MM.1S (cell line): ENCODE measurements at regions not wholly inside any gene's neighbourhood (a gene's known extent, or its start where the extent isn't known, plus 50 kb on each side); places are given as distances from the start of the nearest gene placed in this dataset.

ENCODE experiments used
- DNase-seq: peaks from one replicate; pipeline ENCODE4 v3.0.0-alpha.2; 2015
- H2AFZ ChIP-seq: fragments of 300-600 bp; sonication (generic); 2 replicates; pipeline ENCODE4 v1.6.0; 2016; ENCODE audit warnings: antibody characterized with exemption, low read length
- H3F3A ChIP-seq: fragments of 300-600 bp; sonication (generic); 2 replicates; pipeline ENCODE4 v1.6.1; 2016; ENCODE audit warnings: mild to moderate bottlenecking, antibody characterized with exemption, low read length, moderate library complexity, mixed read lengths; ENCODE audit not compliant: insufficient read depth
- H3K27ac ChIP-seq: fragments of 300-600 bp; sonication (generic); 2 replicates; pipeline ENCODE4 v1.5.1; 2016; ENCODE audit warnings: mild to moderate bottlenecking, low read length
- H3K27me3 ChIP-seq: fragments of 300-600 bp; sonication (generic); replicated peaks from 2 replicates; pipeline ENCODE4 v1.6.0; 2016; ENCODE audit warnings: low read length; ENCODE audit not compliant: insufficient read depth
- H3K36me3 ChIP-seq: fragments of 300-600 bp; sonication (generic); replicated peaks from 2 replicates; pipeline ENCODE4 v1.6.1; 2016; ENCODE audit warnings: mild to moderate bottlenecking, low read length, mixed read lengths; ENCODE audit not compliant: insufficient read depth
- H3K4me1 ChIP-seq: fragments of 300-600 bp; sonication (generic); 2 replicates; pipeline ENCODE4 v1.6.1; 2016; ENCODE audit warnings: low read length, mixed read lengths
- H3K4me2 ChIP-seq: fragments of 300-600 bp; sonication (generic); 2 replicates; pipeline ENCODE4 v1.6.0; 2016; ENCODE audit warnings: low read depth, low read length
- H3K4me3 ChIP-seq: fragments of 300-600 bp; sonication (generic); 2 replicates; pipeline ENCODE4 v1.5.1; 2016; ENCODE audit warnings: low read length, mixed read lengths
- H3K79me2 ChIP-seq: fragments of 300-600 bp; sonication (generic); 2 replicates; pipeline ENCODE4 v1.6.1; 2016; ENCODE audit warnings: mixed run types, low read length, mixed read lengths
- H3K9ac ChIP-seq: fragments of 300-600 bp; sonication (generic); 2 replicates; pipeline ENCODE4 v1.6.1; 2016; ENCODE audit warnings: low read length, mixed read lengths
- H3K9me2 ChIP-seq: fragments of 300-600 bp; sonication (generic); replicated peaks from 2 replicates; pipeline ENCODE4 v1.6.1; 2016; ENCODE audit warnings: mild to moderate bottlenecking, low read length, mixed read lengths; ENCODE audit not compliant: insufficient read depth
- H3K9me3 ChIP-seq: fragments of 300-600 bp; sonication (generic); replicated peaks from 2 replicates; pipeline ENCODE4 v1.6.1; 2016; ENCODE audit warnings: mild to moderate bottlenecking, low read length, mixed read lengths; ENCODE audit not compliant: insufficient read depth
- H4K20me1 ChIP-seq: fragments of 300-600 bp; sonication (generic); 2 replicates; pipeline ENCODE4 v1.6.1; 2016; ENCODE audit warnings: mild to moderate bottlenecking, low read length, moderate library complexity, mixed read lengths; ENCODE audit not compliant: insufficient read depth
- CTCF ChIP-seq: fragments of 300-600 bp; sonication (generic); IDR thresholded peaks from 2 replicates; pipeline ENCODE4 v1.5.1; 2016; ENCODE audit warnings: antibody characterized with exemption, low read length, mixed read lengths
- EZH2 ChIP-seq: fragments of 300-600 bp; sonication (generic); optimal IDR thresholded peaks from 2 replicates; pipeline ENCODE3; 2017; ENCODE audit warnings: low read depth, mild to moderate bottlenecking, antibody characterized with exemption, low read length, mixed read lengths
- EZH2phosphoT487 ChIP-seq: fragments of 300-600 bp; sonication (generic); IDR thresholded peaks from 2 replicates; pipeline ENCODE4 v1.6.1; 2018; ENCODE audit warnings: antibody characterized with exemption, low read length

DNA sequence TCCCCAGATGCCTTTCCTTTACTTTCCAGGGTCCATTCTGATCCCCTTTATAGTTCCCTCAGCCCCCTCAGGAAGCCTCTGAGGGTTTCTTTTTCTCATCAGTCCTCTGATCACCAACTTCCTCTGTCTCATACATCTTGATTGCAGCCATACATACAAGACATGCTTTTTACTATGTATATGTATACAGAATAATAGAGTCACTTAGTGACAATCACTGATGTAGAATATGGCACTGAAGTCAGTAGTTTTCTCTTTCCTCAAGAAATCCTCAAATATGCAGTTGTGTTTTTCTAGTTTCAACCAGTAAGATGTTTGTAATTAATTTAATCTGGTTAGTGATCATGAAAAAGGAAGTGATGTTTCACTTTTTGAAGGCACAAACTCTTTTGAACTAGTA lies 364.1 kb downstream of the MAN2A1 start:
- Histone ChIP-seq H3K27me3 (0 out of 2 replicates have a peak, but pooled peaks cover 3% of the 10 kb centered on the region), H3F3A (peaks cover 22% of the 10 kb centered on the region), H3K9me3 (no peaks in the 10 kb centered on the region), H2AFZ (no peak overlapping the region), H3K4me1 (peaks cover 31% of the 10 kb centered on the region), H3K9me2 (no peaks in the 10 kb centered on the region), H3K36me3 (no peaks in the 10 kb centered on the region), H3K27ac (peak overlapping the region; percentile 60; the same call in 1 of the 2 replicates), H3K4me3 (peak overlapping the region; percentile 18), H3K79me2 (no peaks in the 10 kb centered on the region), H4K20me1 (no peaks in the 10 kb centered on the region), H3K4me2 (peak overlapping the region; percentile 57), H3K9ac (0 out of 2 replicates have a peak overlapping the region, but pooled peaks have one; percentile 8)
- no peak for TF ChIP-seq EZH2
- no peak for TF ChIP-seq CTCF
- no peak for TF ChIP-seq EZH2phosphoT487
- peak; percentile 76 for DNase-seq

DNA sequence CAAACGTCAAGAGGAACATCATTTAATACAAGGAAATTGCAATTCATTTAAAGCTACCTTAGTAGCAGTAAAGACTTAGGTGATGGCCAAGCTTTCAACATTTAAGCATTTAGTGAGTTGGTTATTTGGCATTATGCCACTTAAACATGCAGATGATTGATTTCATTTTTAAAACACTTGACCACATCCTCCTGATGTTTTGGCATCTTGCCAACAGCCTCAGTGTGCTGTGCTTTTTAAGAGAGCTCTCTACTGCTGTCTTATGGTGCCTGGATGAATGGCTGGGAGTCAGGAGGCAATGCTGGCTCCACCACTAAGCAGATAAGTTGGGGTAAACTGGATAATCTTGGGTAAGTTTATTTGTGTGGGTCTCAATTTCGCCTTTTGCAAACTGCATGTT lies 364.5 kb downstream of the MAN2A1 start:
- no peaks in the 10 kb centered on the region for H3K9me2 ChIP-seq
- H3K4me2 ChIP-seq: peak overlapping the region; percentile 57; the same call in 1 of the 2 replicates
- DNase-seq: peak; percentile 97
- no peaks in the 10 kb centered on the region for H3K79me2 ChIP-seq
- H3K4me3 ChIP-seq: peak overlapping the region; percentile 18
- H3K9me3 ChIP-seq: no peaks in the 10 kb centered on the region
- H2AFZ ChIP-seq: no peak overlapping the region
- H3K9ac ChIP-seq: 0 out of 2 replicates have a peak overlapping the region, but pooled peaks have one; percentile 8
- H3K36me3 ChIP-seq: no peaks in the 10 kb centered on the region
- peaks cover 22% of the 10 kb centered on the region for H3F3A ChIP-seq
- peaks cover 31% of the 10 kb centered on the region for H3K4me1 ChIP-seq
- peak; percentile 81 for TF ChIP-seq CTCF
- TF ChIP-seq EZH2: no peak
- no peak for TF ChIP-seq EZH2phosphoT487
- H3K27ac ChIP-seq: peak overlapping the region; percentile 60; the same call in 1 of the 2 replicates
- H3K27me3 ChIP-seq: 0 out of 2 replicates have a peak, but pooled peaks cover 3% of the 10 kb centered on the region
- no peaks in the 10 kb centered on the region for H4K20me1 ChIP-seq

- Histone ChIP-seq H3F3A (peaks cover 22% of the 10 kb centered on the region), H3K4me2 (peak overlapping the region; percentile 57; the same call in 1 of the 2 replicates), H3K27ac (no peak overlapping the region), H3K36me3 (no peaks in the 10 kb centered on the region), H3K9me2 (no peaks in the 10 kb centered on the region), H3K4me3 (no peak overlapping the region), H3K9me3 (no peaks in the 10 kb centered on the region), H3K79me2 (no peaks in the 10 kb centered on the region), H3K4me1 (peaks cover 31% of the 10 kb centered on the region), H4K20me1 (no peaks in the 10 kb centered on the region), H3K9ac (no peak overlapping the region; the same call in 1 of the 2 replicates), H2AFZ (no peak overlapping the region), H3K27me3 (0 out of 2 replicates have a peak, but pooled peaks cover 3% of the 10 kb centered on the region)
- TF ChIP-seq EZH2phosphoT487 (no peak), EZH2 (no peak), CTCF (no peak)
- DNase-seq: peak; percentile 33
Measured at GRCh38 chr5:110055302-110055701, 365.6 kb downstream of the MAN2A1 start.
